ENCODE measurements at regions not wholly inside any gene's neighbourhood (a gene's known extent, or its start where the extent isn't known, plus 50 kb on each side); places are given as distances from the start of the nearest gene placed in this dataset.

- DNase-seq: no peak
Observed at GRCh38 chr12:71071536-71072097, 86.2 kb downstream of the TSPAN8 start.

GRCh38 chr12:71070416-71071128 is 87.2 kb downstream of the TSPAN8 start:
- DNase-seq: no peak

- no peak for DNase-seq
Observed at GRCh38 chr12:71069311-71069710, 88.5 kb downstream of the TSPAN8 start.

GRCh38 chr12:71063087-71063486 is 94.7 kb downstream of the TSPAN8 start:
- DNase-seq: no peak

GRCh38 chr12:71061451-71061850 is 96.3 kb downstream of the TSPAN8 start:
- DNase-seq: no peak

GRCh38 chr12:71060426-71060825 is 97.4 kb downstream of the TSPAN8 start:
- no peak for DNase-seq

GRCh38 chr12:71057330-71057729 is 100.5 kb downstream of the TSPAN8 start:
- DNase-seq: no peak

- DNase-seq: no peak
Observed at GRCh38 chr12:71054551-71054950, 103.2 kb downstream of the TSPAN8 start.

- DNase-seq: no peak
Observed at GRCh38 chr12:71046215-71046614, 111.6 kb downstream of the TSPAN8 start.

GRCh38 chr12:71045781-71046180 is 112.0 kb downstream of the TSPAN8 start:
- DNase-seq: no peak

GRCh38 chr12:71041476-71041875 is 116.3 kb downstream of the TSPAN8 start:
- no peak for DNase-seq

GRCh38 chr12:71038960-71039359 is 118.4 kb upstream of the PTPRR start:
- DNase-seq: no peak

- no peak for DNase-seq
Observed at GRCh38 chr12:71036526-71036925, 116.0 kb upstream of the PTPRR start.

GRCh38 chr12:71032933-71033332 is 112.4 kb upstream of the PTPRR start:
- no peak for DNase-seq

GRCh38 chr12:71029302-71029701 is 108.8 kb upstream of the PTPRR start:
- no peak for DNase-seq

- DNase-seq: no peak
Observed at GRCh38 chr12:71027856-71028255, 107.3 kb upstream of the PTPRR start.

GRCh38 chr12:71024827-71025226 is 104.3 kb upstream of the PTPRR start:
- DNase-seq: no peak

GRCh38 chr12:71024281-71024680 is 103.7 kb upstream of the PTPRR start:
- no peak for DNase-seq

GRCh38 chr12:71021491-71021890 is 101.0 kb upstream of the PTPRR start:
- DNase-seq: no peak

- DNase-seq: no peak
Observed at GRCh38 chr12:71019282-71019831, 98.8 kb upstream of the PTPRR start.

- DNase-seq: no peak
Observed at GRCh38 chr12:71018682-71019081, 98.1 kb upstream of the PTPRR start.

- peak in 1 of 2 experiments; percentile 26 for DNase-seq
Observed at GRCh38 chr12:71014180-71014785, 93.7 kb upstream of the PTPRR start.

GRCh38 chr12:71011261-71011660 is 90.7 kb upstream of the PTPRR start:
- no peak for DNase-seq

- DNase-seq: no peak
Observed at GRCh38 chr12:71010143-71010479, 89.6 kb upstream of the PTPRR start.

Data from NCI-H1930 (cell line).